Sigmoid colon (tissue), 3 donors: ENCODE measurements at regions not wholly inside any gene's neighbourhood (a gene's known extent, or its start where the extent isn't known, plus 50 kb on each side); places are given as distances from the start of the nearest gene placed in this dataset.
"Not testable (repeated sequence)": the region's sequence is repeated elsewhere in the genome, so short reads cannot be mapped to it uniquely, and the experiment has no call there.

Experiments used
- POLR2A ChIP-seq, 2 donors: fragments of 450-650 bp; IDR thresholded peaks; one replicate each; pipeline ENCODE4 v1.6.1; 2016; ENCODE audit warnings: antibody characterized with exemption in 2 of 2, mild to moderate bottlenecking in 2 of 2, moderate library complexity in 2 of 2
- TF ChIP-seq, protein P1 (sequence below), 4 experiments: fragments of 450-650 bp in 3 of 4; fragments of 200-600 bp in 1 of 4; IDR thresholded peaks; one replicate each; pipeline ENCODE4 v1.5.1; 2016 to 2019; ENCODE audit warnings: antibody characterized with exemption in 4 of 4, mild to moderate bottlenecking in 3 of 4, moderate library complexity in 2 of 4

DNA sequence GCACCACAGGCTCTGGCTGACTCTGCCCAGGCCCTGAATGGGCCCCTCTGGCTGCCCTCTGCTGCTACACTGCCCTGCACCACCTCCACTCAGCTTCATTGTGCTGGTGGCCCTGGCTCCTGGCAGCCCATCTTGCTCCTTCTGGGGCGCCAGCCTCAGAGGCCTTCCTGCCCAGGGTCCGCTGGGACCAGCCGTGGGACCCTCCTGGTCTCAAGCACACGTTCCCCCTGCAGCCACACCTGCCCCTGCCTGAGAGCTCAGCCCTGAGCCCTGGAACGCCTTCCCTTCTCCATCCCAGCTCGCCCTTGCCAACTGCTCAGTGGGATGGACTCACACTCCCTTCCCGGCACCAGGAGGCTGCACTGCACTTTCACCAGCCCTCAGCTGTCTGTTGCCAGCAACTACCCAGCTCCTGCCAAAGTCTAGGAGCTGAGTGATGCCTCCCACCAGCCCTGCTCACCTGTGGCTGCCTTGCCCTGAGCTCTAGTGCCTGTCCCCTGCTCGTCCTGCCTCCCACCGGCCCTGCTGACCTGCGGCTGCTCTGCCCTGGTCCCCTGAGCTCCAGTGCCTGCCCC, 217.9 kb downstream of the TMEM121 start:
- TF ChIP-seq, protein P1, sequence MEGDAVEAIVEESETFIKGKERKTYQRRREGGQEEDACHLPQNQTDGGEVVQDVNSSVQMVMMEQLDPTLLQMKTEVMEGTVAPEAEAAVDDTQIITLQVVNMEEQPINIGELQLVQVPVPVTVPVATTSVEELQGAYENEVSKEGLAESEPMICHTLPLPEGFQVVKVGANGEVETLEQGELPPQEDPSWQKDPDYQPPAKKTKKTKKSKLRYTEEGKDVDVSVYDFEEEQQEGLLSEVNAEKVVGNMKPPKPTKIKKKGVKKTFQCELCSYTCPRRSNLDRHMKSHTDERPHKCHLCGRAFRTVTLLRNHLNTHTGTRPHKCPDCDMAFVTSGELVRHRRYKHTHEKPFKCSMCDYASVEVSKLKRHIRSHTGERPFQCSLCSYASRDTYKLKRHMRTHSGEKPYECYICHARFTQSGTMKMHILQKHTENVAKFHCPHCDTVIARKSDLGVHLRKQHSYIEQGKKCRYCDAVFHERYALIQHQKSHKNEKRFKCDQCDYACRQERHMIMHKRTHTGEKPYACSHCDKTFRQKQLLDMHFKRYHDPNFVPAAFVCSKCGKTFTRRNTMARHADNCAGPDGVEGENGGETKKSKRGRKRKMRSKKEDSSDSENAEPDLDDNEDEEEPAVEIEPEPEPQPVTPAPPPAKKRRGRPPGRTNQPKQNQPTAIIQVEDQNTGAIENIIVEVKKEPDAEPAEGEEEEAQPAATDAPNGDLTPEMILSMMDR (IDR thresholded peaks at IDR 0.05) = not testable (repeated sequence)
- not testable (repeated sequence) for TF ChIP-seq POLR2A (IDR thresholded peaks at IDR 0.05)
